Trophoblast cell (in vitro differentiated cells and primary cell): ENCODE measurements at regions not wholly inside any gene's neighbourhood (a gene's known extent, or its start where the extent isn't known, plus 50 kb on each side); places are given as distances from the start of the nearest gene placed in this dataset.

Experiments
- DNase-seq, 2 donors: peaks; one replicate each; pipeline ENCODE4 v3.0.0-alpha.2; 2016
- H2AFZ ChIP-seq: 2 replicates; pipeline ENCODE4 v1.6.1; 2013; ENCODE audit warnings: low read length, moderate library complexity, mild to moderate bottlenecking; ENCODE audit not compliant: insufficient read depth, poor library complexity
- H2AK5ac ChIP-seq: 2 replicates; pipeline ENCODE4 v1.6.1; 2013; ENCODE audit warnings: mild to moderate bottlenecking, low read length
- H2BK120ac ChIP-seq: 2 replicates; pipeline ENCODE4 v1.6.1; 2013; ENCODE audit warnings: low read length, mild to moderate bottlenecking, moderate library complexity; ENCODE audit not compliant: insufficient read depth, poor library complexity
- H2BK12ac ChIP-seq: 2 replicates; pipeline ENCODE4 v1.6.1; 2013; ENCODE audit warnings: mild to moderate bottlenecking, low read length, moderate library complexity
- H2BK5ac ChIP-seq: 2 replicates; pipeline ENCODE4 v1.6.1; 2013; ENCODE audit warnings: low read length, low read depth, moderate library complexity, mild to moderate bottlenecking; ENCODE audit not compliant: poor library complexity
- H3K14ac ChIP-seq: 2 replicates; pipeline ENCODE4 v1.6.1; 2013; ENCODE audit warnings: mild to moderate bottlenecking, low read length
- H3K18ac ChIP-seq: 2 replicates; pipeline ENCODE4 v1.6.1; 2013; ENCODE audit warnings: mild to moderate bottlenecking, low read length
- H3K23ac ChIP-seq: 2 replicates; pipeline ENCODE4 v1.6.1; 2013; ENCODE audit warnings: low read length
- H3K27ac ChIP-seq: 2 replicates; pipeline ENCODE4 v1.5.1; 2013; ENCODE audit warnings: low read depth, mild to moderate bottlenecking, inconsistent platforms, low read length, moderate library complexity
- H3K27me3 ChIP-seq: 2 replicates; pipeline ENCODE4 v1.6.1; 2013; ENCODE audit warnings: inconsistent platforms, mild to moderate bottlenecking, low read length, moderate library complexity; ENCODE audit not compliant: insufficient read depth
- H3K36me3 ChIP-seq, 2 experiments: 1 replicate in 1 of 2; 2 replicates in 1 of 2; pipeline ENCODE4 v1.6.1; 2013; ENCODE audit warnings: low read length in 2 of 2, mild to moderate bottlenecking in 2 of 2, moderate library complexity in 1 of 2; ENCODE audit not compliant: insufficient read depth in 2 of 2, control insufficient read depth in 1 of 2
- H3K4ac ChIP-seq: 2 replicates; pipeline ENCODE4 v1.6.1; 2013; ENCODE audit warnings: low read depth, mild to moderate bottlenecking, low read length, moderate library complexity
- H3K4me1 ChIP-seq, 2 experiments: 1 replicate in 1 of 2; 2 replicates in 1 of 2; pipeline ENCODE4 v1.6.1; 2013; ENCODE audit warnings: low read length in 2 of 2, mild to moderate bottlenecking in 2 of 2, moderate library complexity in 1 of 2; ENCODE audit not compliant: insufficient read depth in 2 of 2, control insufficient read depth in 1 of 2
- H3K4me2 ChIP-seq: 2 replicates; pipeline ENCODE4 v1.6.1; 2013; ENCODE audit warnings: inconsistent platforms, mild to moderate bottlenecking, low read length, moderate library complexity
- H3K4me3 ChIP-seq: 2 replicates; pipeline ENCODE4 v1.5.1; 2013; ENCODE audit warnings: mild to moderate bottlenecking, low read depth, low read length, inconsistent platforms
- H3K79me1 ChIP-seq: one replicate; pipeline ENCODE4 v1.6.1; 2013; ENCODE audit warnings: low read length
- H3K79me2 ChIP-seq: 2 replicates; pipeline ENCODE4 v1.6.1; 2013; ENCODE audit warnings: low read length, mild to moderate bottlenecking; ENCODE audit not compliant: control insufficient read depth, insufficient read depth, poor library complexity
- H3K9ac ChIP-seq: 2 replicates; pipeline ENCODE4 v1.6.1; 2013; ENCODE audit warnings: mild to moderate bottlenecking, low read length
- H3K9me3 ChIP-seq: 2 replicates; pipeline ENCODE4 v1.6.1; 2013; ENCODE audit warnings: low read depth, mild to moderate bottlenecking, control low read depth, inconsistent platforms, low read length; ENCODE audit not compliant: insufficient read depth
- H4K12ac ChIP-seq: 2 replicates; pipeline ENCODE4 v1.6.1; 2013; ENCODE audit warnings: low read depth, mild to moderate bottlenecking, low read length, moderate library complexity
- H4K8ac ChIP-seq: 2 replicates; pipeline ENCODE4 v1.6.1; 2013; ENCODE audit warnings: low read depth, mild to moderate bottlenecking, low read length, moderate library complexity
- H4K91ac ChIP-seq: one replicate; pipeline ENCODE4 v1.6.1; 2013; ENCODE audit warnings: low read depth, mild to moderate bottlenecking, low read length, moderate library complexity
- WGBS: extraction: QIAGEN DNeasy Blood & Tissue Kit; methylation state at CpG from one replicate; pipeline ENCODE4 v1.1.7; 2013; ENCODE audit warnings: missing lambda C conversion rate; ENCODE audit not compliant: insufficient read length, insufficient coverage; ENCODE audit errors: extremely low coverage; 5-methylcytosine and 5-hydroxymethylcytosine counted together

DNA sequence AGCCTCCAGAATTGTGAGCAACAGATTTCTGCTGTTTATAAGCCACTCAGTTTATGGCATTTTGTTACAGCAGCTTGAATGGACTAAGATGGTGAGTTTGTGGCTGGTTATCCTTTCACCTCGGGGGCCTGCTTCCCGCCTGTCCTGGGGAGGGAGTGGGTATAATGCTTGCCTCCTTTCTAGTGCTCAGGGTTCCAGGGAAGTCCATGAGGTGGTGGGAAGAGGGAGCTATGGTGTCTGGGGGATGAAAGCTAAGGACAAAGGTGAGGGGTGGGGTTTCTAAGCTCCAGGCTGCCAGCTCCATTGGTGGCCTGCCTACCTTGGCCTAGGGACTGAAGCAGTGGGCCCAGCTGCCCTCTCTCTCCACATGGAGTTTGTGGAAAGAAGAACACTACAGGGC is 50.2 kb upstream of the SDK2 start:
- no CpG with 5 or more reads among the region's 2 CpGs for WGBS

DNA sequence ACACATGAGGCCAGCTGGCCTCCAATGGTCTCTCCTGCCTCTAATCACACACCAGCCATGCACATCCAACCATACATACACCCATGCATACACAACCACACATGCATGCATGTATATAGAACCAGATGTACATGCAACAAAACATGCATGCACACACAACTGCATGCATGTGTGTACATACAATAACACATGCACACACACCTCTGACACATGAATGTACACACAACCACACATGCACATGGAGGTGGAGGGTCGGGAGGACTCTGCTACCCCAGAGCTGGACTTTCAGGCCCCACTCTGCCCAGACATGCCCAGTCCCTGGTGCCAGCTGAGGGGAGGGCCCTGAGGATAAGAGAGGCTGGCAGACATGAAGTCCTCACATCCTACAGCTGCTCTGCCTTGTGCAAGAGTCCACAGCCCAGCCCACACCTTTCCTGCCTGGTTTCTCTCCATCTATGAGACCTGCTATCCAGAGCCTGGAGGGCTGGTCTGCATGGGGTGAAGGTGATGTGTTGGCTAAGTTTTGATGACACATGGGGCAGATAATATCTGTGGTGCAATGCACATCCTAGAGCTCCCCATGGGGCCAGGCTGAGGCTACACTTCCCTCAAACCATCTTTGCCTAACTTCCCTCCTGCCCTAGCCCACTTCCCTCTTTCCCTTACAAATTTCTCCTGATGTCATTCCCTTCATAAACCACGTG is 50.9 kb upstream of the SDK2 start:
- H2BK12ac ChIP-seq, result no peak overlapping the region
- H3K18ac ChIP-seq, result no peak overlapping the region
- peaks cover 7% of the 10 kb centered on the region in 2 experiments for H3K4me1 ChIP-seq
- H3K27me3 ChIP-seq, result no peaks in the 10 kb centered on the region
- no peak overlapping the region for H3K27ac ChIP-seq
- no peak overlapping the region for H3K9ac ChIP-seq
- H3K14ac ChIP-seq, result no peak overlapping the region
- DNase-seq, result no peak
- no peaks in the 10 kb centered on the region for H3K36me3 ChIP-seq
- H3K79me1 ChIP-seq, result no peaks in the 10 kb centered on the region
- H2AFZ ChIP-seq, result no peak overlapping the region
- no peak overlapping the region for H2BK5ac ChIP-seq
- no peaks in the 10 kb centered on the region for H3K9me3 ChIP-seq
- H3K4ac ChIP-seq, result no peak overlapping the region
- no peak overlapping the region for H4K8ac ChIP-seq
- H3K4me3 ChIP-seq, result no peak overlapping the region
- no peak overlapping the region for H4K91ac ChIP-seq
- no peak overlapping the region for H3K4me2 ChIP-seq
- no CpG with 5 or more reads among the region's 2 CpGs for WGBS
- no peak overlapping the region for H3K23ac ChIP-seq
- H2AK5ac ChIP-seq, result no peak overlapping the region
- no peaks in the 10 kb centered on the region for H3K79me2 ChIP-seq
- H2BK120ac ChIP-seq, result no peak overlapping the region
- no peak overlapping the region for H4K12ac ChIP-seq

More for the DNA sequence above, 50.2 kb upstream of the SDK2 start:
- no peak overlapping the region for H2BK120ac ChIP-seq
- no peak overlapping the region for H3K4me2 ChIP-seq
- H3K23ac ChIP-seq, result no peak overlapping the region
- H3K27ac ChIP-seq, result no peak overlapping the region
- no peak overlapping the region for H2BK5ac ChIP-seq
- H3K9ac ChIP-seq, result no peak overlapping the region
- peaks cover 7% of the 10 kb centered on the region in 2 experiments for H3K4me1 ChIP-seq
- H3K4me3 ChIP-seq, result no peak overlapping the region
- no peak overlapping the region for H3K18ac ChIP-seq
- H2AK5ac ChIP-seq, result no peak overlapping the region
- H3K79me1 ChIP-seq, result no peaks in the 10 kb centered on the region
- H3K79me2 ChIP-seq, result no peaks in the 10 kb centered on the region
- no peaks in the 10 kb centered on the region for H3K9me3 ChIP-seq
- H2AFZ ChIP-seq, result no peak overlapping the region
- H3K4ac ChIP-seq, result no peak overlapping the region
- DNase-seq, result no peak
- H4K91ac ChIP-seq, result no peak overlapping the region
- H3K14ac ChIP-seq, result no peak overlapping the region
- H3K27me3 ChIP-seq, result no peaks in the 10 kb centered on the region
- no peak overlapping the region for H4K12ac ChIP-seq
- H2BK12ac ChIP-seq, result no peak overlapping the region
- no peak overlapping the region for H4K8ac ChIP-seq
- H3K36me3 ChIP-seq, result no peaks in the 10 kb centered on the region

DNA sequence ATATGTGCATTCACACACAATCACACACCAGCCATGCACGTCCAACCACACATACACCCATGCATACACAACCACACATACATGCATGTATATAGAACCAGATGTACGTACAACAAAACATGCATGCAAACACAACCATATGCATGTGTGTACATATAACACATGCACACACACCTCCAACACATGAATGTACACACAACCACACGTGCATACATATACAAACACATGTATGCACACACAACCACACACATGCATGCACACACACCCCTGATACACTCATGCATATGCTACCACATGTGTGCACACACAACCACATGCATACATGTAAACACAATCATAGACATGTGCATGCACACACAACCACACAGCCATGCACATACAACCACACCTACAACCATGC is 52.0 kb upstream of the SDK2 start:
- no peak overlapping the region for H4K12ac ChIP-seq
- H3K23ac ChIP-seq, result peak overlapping the region; percentile 11
- no peak overlapping the region for H3K14ac ChIP-seq
- H2BK12ac ChIP-seq, result no peak overlapping the region
- no peaks in the 10 kb centered on the region for H3K27me3 ChIP-seq
- H3K4me1 ChIP-seq, result peaks cover 3% of the 10 kb centered on the region in 2 experiments
- no peak overlapping the region for H2AK5ac ChIP-seq
- H3K18ac ChIP-seq, result no peak overlapping the region
- no peaks in the 10 kb centered on the region for H3K79me2 ChIP-seq
- H2AFZ ChIP-seq, result no peak overlapping the region
- no peak for DNase-seq
- no peak overlapping the region for H4K91ac ChIP-seq
- no peak overlapping the region for H4K8ac ChIP-seq
- H3K9me3 ChIP-seq, result no peaks in the 10 kb centered on the region
- H3K4me2 ChIP-seq, result no peak overlapping the region
- no peak overlapping the region for H2BK120ac ChIP-seq
- no peaks in the 10 kb centered on the region for H3K36me3 ChIP-seq
- H3K27ac ChIP-seq, result no peak overlapping the region
- no peak overlapping the region for H3K4ac ChIP-seq
- H3K9ac ChIP-seq, result no peak overlapping the region
- WGBS, result no CpG with 5 or more reads among the region's 3 CpGs
- H3K79me1 ChIP-seq, result no peaks in the 10 kb centered on the region
- no peak overlapping the region for H2BK5ac ChIP-seq
- H3K4me3 ChIP-seq, result peak overlapping the region; percentile 5

DNA sequence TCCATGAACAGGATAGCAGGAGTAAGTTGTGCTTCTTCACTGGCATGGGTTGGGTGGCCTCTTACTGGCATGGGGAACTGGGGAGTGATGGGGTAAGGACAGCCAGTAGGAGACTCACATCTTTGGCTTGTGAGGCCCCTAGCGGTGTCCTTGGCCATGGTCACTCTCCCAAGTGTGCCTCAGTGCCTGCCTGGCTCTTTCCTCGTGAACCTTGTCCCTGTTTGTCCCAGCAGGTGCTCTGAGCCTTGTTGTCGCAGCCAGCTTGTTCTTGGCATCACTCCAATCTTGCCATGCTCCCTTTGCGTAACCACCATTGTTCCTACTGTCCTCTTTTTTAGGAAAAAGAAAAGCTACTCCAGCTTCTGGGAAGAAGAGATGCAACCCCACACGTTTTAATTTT is 53.6 kb upstream of the SDK2 start:
- no peak overlapping the region for H4K8ac ChIP-seq
- H3K9me3 ChIP-seq, result no peaks in the 10 kb centered on the region
- no peaks in the 10 kb centered on the region for H3K79me1 ChIP-seq
- H2BK12ac ChIP-seq, result no peak overlapping the region
- H3K36me3 ChIP-seq, result no peaks in the 10 kb centered on the region
- peak overlapping the region; percentile 59 for H3K9ac ChIP-seq
- no peak overlapping the region for H3K4me2 ChIP-seq
- no peaks in the 10 kb centered on the region for H3K4me1 ChIP-seq
- H3K18ac ChIP-seq, result no peak overlapping the region
- H3K79me2 ChIP-seq, result no peaks in the 10 kb centered on the region
- no peaks in the 10 kb centered on the region for H3K27me3 ChIP-seq
- no peak overlapping the region for H4K12ac ChIP-seq
- no peak overlapping the region for H3K14ac ChIP-seq
- H3K27ac ChIP-seq, result no peak overlapping the region
- no CpG with 5 or more reads among the region's 5 CpGs for WGBS
- H4K91ac ChIP-seq, result no peak overlapping the region
- DNase-seq, result peak in 1 of 2 donors; percentile 18
- H3K4me3 ChIP-seq, result no peak overlapping the region
- no peak overlapping the region for H2AFZ ChIP-seq
- no peak overlapping the region for H3K4ac ChIP-seq
- no peak overlapping the region for H3K23ac ChIP-seq
- H2AK5ac ChIP-seq, result no peak overlapping the region
- H2BK120ac ChIP-seq, result no peak overlapping the region
- no peak overlapping the region for H2BK5ac ChIP-seq
